Tibial artery (tissue), 4 donors: ENCODE measurements at regions not wholly inside any gene's neighbourhood (a gene's known extent, or its start where the extent isn't known, plus 50 kb on each side); places are given as distances from the start of the nearest gene placed in this dataset.

Experiments
- DNase-seq, 2 donors: peaks; one replicate each; pipeline ENCODE4 v3.0.0-alpha.2; 2019
- H3K27ac ChIP-seq, 2 donors: fragments of 200-600 bp; sonication (generic) in 1 of 2; 1 replicate in 1 of 2; 2 replicates in 1 of 2; pipeline ENCODE4 v1.5.1; 2018 to 2019; ENCODE audit warnings: mild to moderate bottlenecking in 1 of 2
- H3K27me3 ChIP-seq, 2 donors: fragments of 200-600 bp; sonication (generic) in 1 of 2; one replicate each; pipeline versions ENCODE4 v1.5.1 to v1.6.0; 2016 to 2019
- H3K36me3 ChIP-seq, 3 donors: fragments of 200-600 bp; sonication (generic) in 2 of 3; one replicate each; pipeline ENCODE4 v1.5.1; 2016 to 2019; ENCODE audit warnings: mild to moderate bottlenecking in 2 of 3
- H3K4me1 ChIP-seq, 4 donors: fragments of 200-600 bp; sonication (generic) in 2 of 4; 1 replicate in 3 of 4; 2 replicates in 1 of 4; pipeline ENCODE4 v1.5.1; 2016 to 2019
- H3K4me3 ChIP-seq, 2 donors: fragments of 200-600 bp; sonication (generic) in 1 of 2; 1 replicate in 1 of 2; 2 replicates in 1 of 2; pipeline ENCODE4 v1.5.1; 2018 to 2019; ENCODE audit warnings: mild to moderate bottlenecking in 2 of 2
- H3K9me3 ChIP-seq, 3 donors: fragments of 200-600 bp; sonication (generic) in 1 of 3; one replicate each; pipeline ENCODE4 v1.5.1; 2016 to 2019
- CTCF ChIP-seq, 2 experiments: fragments of 200-600 bp in 1 of 2; fragments of 450-650 bp in 1 of 2; IDR thresholded peaks; one replicate each; pipeline ENCODE4 v1.5.1; 2017 to 2019; ENCODE audit warnings: antibody characterized with exemption in 2 of 2, mild to moderate bottlenecking in 1 of 2, moderate library complexity in 1 of 2
- intact Hi-C: fragments of 100-400 bp; cut with DNase I; formaldehyde crosslinking; loops from one replicate; pipeline ENCODE4 v1.15.0; 2023; ENCODE audit warnings: low total_unique reads

- Histone ChIP-seq H3K4me1 (peaks cover 0 to 2% (median under 1%) of the 10 kb centered on the region in 4 donors), H3K27ac (no peak overlapping the region), H3K36me3 (no peaks in the 10 kb centered on the region), H3K4me3 (no peak overlapping the region), H3K9me3 (no peaks in the 10 kb centered on the region), H3K27me3 (no peaks in the 10 kb centered on the region)
- intact Hi-C loops = no loop called here
- no peak for TF ChIP-seq CTCF (IDR thresholded peaks at IDR 0.05)
- no peak for DNase-seq
Observed at GRCh38 chr2:217069263-217070042, 209.6 kb upstream of the TNP1 start.

GRCh38 chr2:217068677-217069250 is 208.9 kb upstream of the TNP1 start:
- no peak for TF ChIP-seq CTCF (IDR thresholded peaks at IDR 0.05)
- Histone ChIP-seq H3K27me3 (no peaks in the 10 kb centered on the region), H3K4me1 (no peaks in the 10 kb centered on the region), H3K27ac (no peak overlapping the region), H3K36me3 (no peaks in the 10 kb centered on the region), H3K4me3 (no peak overlapping the region), H3K9me3 (no peaks in the 10 kb centered on the region)
- intact Hi-C loops = no loop called here
- no peak for DNase-seq

GRCh38 chr2:217067787-217068186 is 207.9 kb upstream of the TNP1 start:
- H3K4me3 ChIP-seq = no peak overlapping the region
- no peaks in the 10 kb centered on the region for H3K36me3 ChIP-seq
- no peak for DNase-seq
- H3K27ac ChIP-seq = no peak overlapping the region
- H3K4me1 ChIP-seq = no peaks in the 10 kb centered on the region
- H3K27me3 ChIP-seq = no peaks in the 10 kb centered on the region
- intact Hi-C loops = no loop called here
- H3K9me3 ChIP-seq = no peaks in the 10 kb centered on the region
- no peak for TF ChIP-seq CTCF (IDR thresholded peaks at IDR 0.05)

- H3K4me1 ChIP-seq = no peaks in the 10 kb centered on the region
- no peak for TF ChIP-seq CTCF (IDR thresholded peaks at IDR 0.05)
- H3K4me3 ChIP-seq = no peak overlapping the region
- no peak for DNase-seq
- H3K9me3 ChIP-seq = no peaks in the 10 kb centered on the region
- H3K36me3 ChIP-seq = no peaks in the 10 kb centered on the region
- intact Hi-C loops = no loop called here
- H3K27ac ChIP-seq = no peak overlapping the region
- H3K27me3 ChIP-seq = no peaks in the 10 kb centered on the region
Observed at GRCh38 chr2:217066510-217067270, 206.8 kb upstream of the TNP1 start.

- intact Hi-C loops = no loop called here
- no peaks in the 10 kb centered on the region for H3K27me3 ChIP-seq
- no peaks in the 10 kb centered on the region for H3K36me3 ChIP-seq
- H3K4me1 ChIP-seq = no peaks in the 10 kb centered on the region
- no peak overlapping the region for H3K27ac ChIP-seq
- DNase-seq = no peak
- no peak for TF ChIP-seq CTCF (IDR thresholded peaks at IDR 0.05)
- H3K9me3 ChIP-seq = no peaks in the 10 kb centered on the region
- no peak overlapping the region for H3K4me3 ChIP-seq
Observed at GRCh38 chr2:217065695-217066405, 206.0 kb upstream of the TNP1 start.
